ENCODE measurements at regions not wholly inside any gene's neighbourhood (a gene's known extent, or its start where the extent isn't known, plus 50 kb on each side); places are given as distances from the start of the nearest gene placed in this dataset.

- DNase-seq = no peak
Observed at GRCh38 chr2:35081001-35081621, 1274.5 kb upstream of the CRIM1 start.

DNA sequence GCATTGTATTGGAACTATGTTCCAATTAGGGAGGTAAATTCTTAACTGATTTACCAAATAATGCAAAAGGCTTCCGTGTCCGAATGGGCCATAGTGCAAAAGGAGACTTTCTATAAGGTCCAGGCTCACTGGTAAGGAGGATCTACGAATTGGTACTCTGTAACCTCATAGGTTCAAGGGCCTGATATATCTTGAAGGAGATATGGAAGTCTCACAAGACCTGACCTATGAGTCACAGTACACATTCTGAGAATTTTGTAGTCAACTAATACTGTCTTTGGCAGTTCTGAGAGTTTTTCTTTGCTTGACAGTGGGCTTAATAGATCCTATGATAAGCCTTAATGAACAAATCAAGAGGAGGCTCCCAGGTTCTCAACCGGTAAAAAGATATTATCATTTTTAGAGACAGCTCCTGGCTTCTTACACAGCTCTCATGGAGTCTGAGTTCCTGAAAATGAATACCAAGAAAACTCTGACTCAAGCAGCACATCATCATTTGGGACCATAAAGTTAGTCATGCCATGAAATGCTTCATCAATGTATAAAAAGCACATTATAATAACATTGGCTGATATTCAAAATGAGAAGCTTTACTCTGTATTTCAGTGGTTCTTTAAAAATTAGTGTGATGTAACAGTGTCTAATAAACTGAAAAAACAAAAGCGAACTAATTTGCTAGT is 1275.2 kb upstream of the CRIM1 start:
- DNase-seq = no peak

- no peak for DNase-seq
Observed at GRCh38 chr2:35067420-35067819, 1288.2 kb upstream of the CRIM1 start.

- DNase-seq = no peak
Observed at GRCh38 chr2:35063836-35064235, 1291.7 kb upstream of the CRIM1 start.

GRCh38 chr2:35035883-35036282 is 1319.7 kb upstream of the CRIM1 start:
- no peak for DNase-seq

DNA sequence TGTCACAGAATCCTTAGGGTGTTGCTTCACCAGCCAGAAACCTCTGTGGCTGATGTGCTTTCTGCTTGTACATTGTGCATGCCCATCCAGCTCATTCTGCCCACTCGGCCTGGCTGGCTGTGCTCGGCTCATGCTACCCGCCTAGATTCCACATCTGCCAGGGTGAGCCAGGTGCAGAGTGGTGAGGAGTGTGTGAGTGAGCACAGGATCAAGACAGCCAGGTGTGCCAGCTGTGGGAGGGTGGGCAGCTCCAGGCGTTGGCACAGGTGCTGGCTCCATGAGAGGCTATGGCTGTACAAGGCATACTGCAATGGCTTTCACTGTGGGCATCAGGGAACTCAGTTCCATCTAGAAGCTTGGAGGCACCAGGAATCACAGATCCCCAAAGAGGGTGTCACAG is 1321.8 kb upstream of the CRIM1 start:
- no peak for DNase-seq

DNA sequence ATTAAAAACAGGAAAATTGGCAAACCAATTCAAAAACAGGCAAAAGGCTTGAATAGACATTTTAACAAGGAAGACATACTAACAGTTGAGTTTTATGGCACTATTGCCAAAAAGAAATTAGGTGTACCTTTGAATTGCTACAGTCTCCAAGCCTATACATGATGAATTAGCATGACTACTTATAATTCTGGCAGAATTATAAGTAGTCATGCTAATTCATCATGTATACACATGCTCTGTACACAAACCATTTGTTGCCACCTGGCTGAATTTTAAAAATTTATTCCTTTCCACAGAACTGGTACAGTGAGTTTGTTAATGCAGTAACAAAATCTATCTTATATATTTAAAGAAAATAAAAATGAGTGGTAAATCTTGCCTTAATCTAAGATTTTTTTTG is 1332.0 kb upstream of the CRIM1 start:
- DNase-seq = no peak

DNA sequence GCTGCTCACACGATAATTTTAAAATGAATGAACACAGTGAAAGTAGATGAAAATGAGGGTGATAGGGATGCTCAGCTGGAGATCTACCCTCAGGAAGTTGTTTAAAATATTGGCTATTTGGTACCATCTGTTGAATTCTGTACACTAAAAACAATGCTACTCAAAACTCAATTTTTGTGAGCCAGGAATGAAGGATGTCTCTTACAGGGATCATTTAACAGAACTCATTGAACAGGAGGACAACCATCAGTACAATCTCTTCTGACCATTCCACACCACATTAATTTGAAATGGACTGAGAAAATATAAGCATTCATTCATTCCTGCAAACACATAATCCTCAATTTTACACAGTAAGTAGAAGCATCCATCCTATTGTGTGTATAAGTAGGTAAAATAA is 1355.1 kb upstream of the CRIM1 start:
- no peak for DNase-seq

GRCh38 chr2:34998741-34999140 is 1356.8 kb upstream of the CRIM1 start:
- DNase-seq = no peak

GRCh38 chr2:34997779-34998178 is 1357.8 kb upstream of the CRIM1 start:
- no peak for DNase-seq

DNA sequence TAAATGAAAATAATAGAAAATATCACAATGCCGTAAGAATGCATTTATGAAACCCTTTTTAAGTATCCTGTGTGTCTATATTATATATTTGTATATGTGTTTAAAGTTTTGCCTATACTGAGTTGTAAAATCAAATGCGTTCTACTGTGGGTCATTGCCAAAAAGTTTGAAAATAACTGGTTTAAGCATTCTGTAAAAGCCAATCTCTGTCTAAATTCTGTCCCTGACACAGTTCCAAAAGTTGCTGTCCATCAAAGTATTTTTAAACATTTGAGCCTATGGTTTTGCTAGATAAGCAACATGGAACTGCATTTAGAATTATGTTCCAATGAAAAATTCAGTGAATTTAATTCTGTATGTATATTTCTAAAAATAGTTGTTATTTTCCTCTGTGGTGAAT is 1360.4 kb upstream of the CRIM1 start:
- no peak for DNase-seq

GRCh38 chr2:34991508-34992274 is 1363.9 kb upstream of the CRIM1 start:
- DNase-seq = no peak

DNA sequence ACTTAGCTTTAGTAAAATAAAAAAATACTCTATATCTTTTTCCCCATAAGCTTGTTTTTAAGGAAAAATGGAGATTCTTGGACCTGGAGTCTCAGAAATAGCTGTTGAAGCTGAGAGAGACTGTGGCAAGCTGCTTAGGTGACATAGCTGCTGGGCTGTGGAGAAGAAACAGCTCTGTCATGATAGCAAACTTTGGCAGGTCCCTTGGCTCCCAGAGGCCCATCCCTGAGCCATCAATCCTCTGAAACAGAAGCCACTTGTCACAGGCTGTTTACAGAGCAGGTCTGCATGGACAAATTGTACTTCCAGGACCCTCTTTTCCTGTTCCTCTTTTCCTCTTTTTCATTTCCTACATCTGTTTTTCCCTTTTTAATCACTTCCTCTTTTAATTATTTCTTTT is 1370.1 kb upstream of the CRIM1 start:
- no peak for DNase-seq

- no peak for DNase-seq
Observed at GRCh38 chr2:34980689-34981088, 1374.9 kb upstream of the CRIM1 start.

- no peak for DNase-seq
Observed at GRCh38 chr2:34979148-34979547, 1376.4 kb upstream of the CRIM1 start.

DNA sequence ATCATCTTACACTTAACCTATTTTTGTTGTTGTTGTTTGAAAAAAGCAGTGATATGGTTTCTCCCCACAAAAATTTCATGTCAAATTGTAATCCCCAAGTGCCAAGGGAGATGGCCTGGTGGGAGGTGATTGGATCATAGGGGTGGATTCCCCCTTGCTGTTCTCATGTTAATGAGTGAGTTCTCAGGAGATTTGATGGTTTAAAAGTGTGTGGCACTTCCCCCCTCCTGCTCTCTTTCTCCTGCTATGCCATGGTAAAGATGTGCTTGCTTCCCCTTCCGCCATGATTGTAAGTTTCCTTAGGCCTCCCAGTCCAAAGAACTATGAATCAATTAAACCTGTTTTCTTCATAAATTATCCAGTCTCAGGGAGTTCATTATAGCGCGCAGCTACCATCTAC is 1362.7 kb upstream of the FAM98A start:
- DNase-seq = no peak

DNA sequence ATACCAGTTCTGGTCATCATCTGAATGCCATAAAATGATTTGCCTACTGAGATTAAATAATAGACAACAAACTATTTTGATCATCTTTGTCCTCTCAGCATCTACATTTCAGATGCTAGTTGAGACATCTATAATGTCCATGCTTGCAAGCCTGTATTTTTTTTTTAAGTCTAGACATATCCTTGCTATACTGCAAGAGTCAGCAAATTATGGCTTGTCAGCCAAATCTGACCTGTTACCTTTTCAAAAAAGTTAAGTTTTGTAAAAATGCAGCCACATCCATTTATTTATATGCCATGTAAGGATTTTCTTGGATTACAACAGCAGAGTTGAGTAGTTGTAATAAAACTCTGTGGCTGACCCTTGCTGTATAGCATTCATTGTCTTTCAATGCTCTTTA is 1355.7 kb upstream of the FAM98A start:
- no peak for DNase-seq

GRCh38 chr2:34950797-34951196 is 1351.7 kb upstream of the FAM98A start:
- DNase-seq = no peak

DNA sequence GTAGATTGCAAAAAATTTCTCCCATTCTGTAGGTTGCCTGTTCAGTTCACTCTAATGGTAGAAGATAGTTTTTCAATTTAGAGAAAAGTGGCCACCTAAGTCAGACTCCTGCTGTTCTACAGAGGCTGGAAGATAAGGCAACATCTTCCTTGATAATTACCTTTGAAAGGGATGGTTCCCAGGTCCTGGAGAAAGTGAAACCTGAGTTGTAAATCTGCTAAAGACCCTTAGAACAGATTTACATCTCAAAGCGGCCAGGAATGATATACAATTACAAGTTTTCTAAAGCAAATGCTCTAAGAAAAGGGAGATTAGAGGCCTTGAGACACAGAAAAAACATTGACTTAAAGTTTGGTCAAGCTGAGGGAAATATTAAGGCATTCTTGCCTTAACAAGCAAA is 1350.2 kb upstream of the FAM98A start:
- no peak for DNase-seq

- DNase-seq = no peak
Observed at GRCh38 chr2:34936089-34936488, 1337.0 kb upstream of the FAM98A start.

GRCh38 chr2:34912084-34912483 is 1313.0 kb upstream of the FAM98A start:
- DNase-seq = no peak

- no peak for DNase-seq
Observed at GRCh38 chr2:34909992-34910705, 1311.0 kb upstream of the FAM98A start.

GRCh38 chr2:34907812-34908211 is 1308.7 kb upstream of the FAM98A start:
- DNase-seq = no peak

GRCh38 chr2:34901739-34902138 is 1302.6 kb upstream of the FAM98A start:
- no peak for DNase-seq

Measured in activated CD4-positive, CD25-positive, alpha-beta regulatory T cell treated with anti-CD3 and anti-CD28 coated beads, Interleukin-2, amount 50 U/mL, for 72 hours (primary cell).